Progenitor cell of endocrine pancreas (in vitro differentiated cells): ENCODE measurements at regions not wholly inside any gene's neighbourhood (a gene's known extent, or its start where the extent isn't known, plus 50 kb on each side); places are given as distances from the start of the nearest gene placed in this dataset.

Experiments used
- DNase-seq: peaks from one replicate; pipeline ENCODE4 v3.0.0; 2021; ENCODE audit warnings: low spot score; ENCODE audit not compliant: unreplicated experiment
- H3K27ac Mint-ChIP-seq: 2 replicates; pipeline ENCODE4 v1.8.0; 2021; ENCODE audit warnings: mild to moderate bottlenecking, moderate library complexity, mixed read lengths
- H3K27me3 Mint-ChIP-seq: 2 replicates; pipeline ENCODE4 v1.8.0; 2021; ENCODE audit warnings: mixed read lengths
- H3K36me3 Mint-ChIP-seq: 2 replicates; pipeline ENCODE4 v1.8.0; 2022; ENCODE audit warnings: mixed read lengths; ENCODE audit not compliant: insufficient read depth
- H3K4me1 Mint-ChIP-seq: 2 replicates; pipeline ENCODE4 v1.8.0; 2021; ENCODE audit warnings: low read depth, mixed read lengths
- H3K4me3 Mint-ChIP-seq: 2 replicates; pipeline ENCODE4 v1.8.0; 2021; ENCODE audit warnings: low read depth, mild to moderate bottlenecking, moderate library complexity, mixed read lengths
- H3K9me3 Mint-ChIP-seq: 2 replicates; pipeline ENCODE4 v1.8.0; 2021; ENCODE audit warnings: low read depth, mixed read lengths
- CTCF ChIP-seq: fragments of 200-600 bp; sonication (generic); IDR thresholded peaks from one replicate; pipeline ENCODE4 v1.5.0; 2021; ENCODE audit warnings: antibody characterized with exemption, mild to moderate bottlenecking; ENCODE audit not compliant: unreplicated experiment

- Mint-ChIP-seq H3K4me3 (no peak overlapping the region), H3K4me1 (no peaks in the 10 kb centered on the region), H3K27ac (no peak overlapping the region), H3K36me3 (no peaks in the 10 kb centered on the region), H3K9me3 (peaks cover 9% of the 10 kb centered on the region), H3K27me3 (no peaks in the 10 kb centered on the region)
- no peak for DNase-seq
- no peak for TF ChIP-seq CTCF
Observed at GRCh38 chr3:65060904-65061303, 373.1 kb upstream of the ADAMTS9 start.

- DNase-seq = no peak
- Mint-ChIP-seq H3K4me3 (no peak overlapping the region), H3K9me3 (peaks cover 15% of the 10 kb centered on the region), H3K27me3 (no peaks in the 10 kb centered on the region), H3K27ac (no peak overlapping the region), H3K36me3 (no peaks in the 10 kb centered on the region), H3K4me1 (no peaks in the 10 kb centered on the region)
- TF ChIP-seq CTCF = no peak
Observed at GRCh38 chr3:65052101-65052500, 364.3 kb upstream of the ADAMTS9 start.

- H3K27me3 Mint-ChIP-seq = no peaks in the 10 kb centered on the region
- peaks cover 2% of the 10 kb centered on the region for H3K36me3 Mint-ChIP-seq
- DNase-seq = no peak
- no peak overlapping the region for H3K27ac Mint-ChIP-seq
- no peaks in the 10 kb centered on the region for H3K4me1 Mint-ChIP-seq
- no peak for TF ChIP-seq CTCF
- H3K9me3 Mint-ChIP-seq = peaks cover 12% of the 10 kb centered on the region
- H3K4me3 Mint-ChIP-seq = no peak overlapping the region
Observed at GRCh38 chr3:65048151-65048550, 360.4 kb upstream of the ADAMTS9 start.

GRCh38 chr3:65045138-65045537 lies 357.3 kb upstream of the ADAMTS9 start:
- Mint-ChIP-seq H3K27me3 (no peaks in the 10 kb centered on the region), H3K36me3 (peaks cover 2% of the 10 kb centered on the region), H3K9me3 (peaks cover 9% of the 10 kb centered on the region), H3K27ac (no peak overlapping the region), H3K4me1 (peaks cover 5% of the 10 kb centered on the region), H3K4me3 (no peak overlapping the region)
- TF ChIP-seq CTCF = no peak
- no peak for DNase-seq

GRCh38 chr3:65044401-65044800 lies 356.6 kb upstream of the ADAMTS9 start:
- DNase-seq = no peak
- Mint-ChIP-seq H3K27ac (no peak overlapping the region), H3K9me3 (peaks cover 9% of the 10 kb centered on the region), H3K4me1 (peaks cover 9% of the 10 kb centered on the region), H3K4me3 (no peak overlapping the region), H3K27me3 (no peaks in the 10 kb centered on the region), H3K36me3 (peaks cover 2% of the 10 kb centered on the region)
- TF ChIP-seq CTCF = no peak
